NCI-H1694 treated with DMSO at 0.1 percent for 48 hours (cell line): ENCODE measurements at regions not wholly inside any gene's neighbourhood (a gene's known extent, or its start where the extent isn't known, plus 50 kb on each side); places are given as distances from the start of the nearest gene placed in this dataset.
"Not testable (repeated sequence)": the region's sequence is repeated elsewhere in the genome, so short reads cannot be mapped to it uniquely, and the experiment has no call there.

Source experiments
- DNase-seq: peaks from one replicate; lab custom pipeline; 2025; lab: John Stamatoyannopoulos, UW

DNA sequence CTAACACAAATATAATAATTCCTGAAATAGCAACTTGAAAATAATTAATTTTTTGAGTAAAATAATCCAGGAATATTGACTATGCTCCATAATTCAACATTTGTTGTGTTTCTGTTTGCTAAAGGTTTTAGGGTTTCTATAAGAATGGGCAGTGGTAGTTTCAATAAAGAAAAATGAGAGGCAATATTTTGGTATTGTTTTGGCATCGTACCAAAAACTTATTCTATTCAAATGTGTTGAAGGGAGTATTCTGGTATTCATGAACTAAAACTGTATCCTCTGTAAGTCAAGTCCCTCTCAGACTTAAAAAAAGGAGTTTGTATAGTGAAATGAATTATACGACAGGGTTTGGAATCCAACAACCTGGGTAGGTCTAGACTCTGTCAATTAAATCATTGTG lies 1245.6 kb upstream of the CELF4 start:
- no peak for DNase-seq

DNA sequence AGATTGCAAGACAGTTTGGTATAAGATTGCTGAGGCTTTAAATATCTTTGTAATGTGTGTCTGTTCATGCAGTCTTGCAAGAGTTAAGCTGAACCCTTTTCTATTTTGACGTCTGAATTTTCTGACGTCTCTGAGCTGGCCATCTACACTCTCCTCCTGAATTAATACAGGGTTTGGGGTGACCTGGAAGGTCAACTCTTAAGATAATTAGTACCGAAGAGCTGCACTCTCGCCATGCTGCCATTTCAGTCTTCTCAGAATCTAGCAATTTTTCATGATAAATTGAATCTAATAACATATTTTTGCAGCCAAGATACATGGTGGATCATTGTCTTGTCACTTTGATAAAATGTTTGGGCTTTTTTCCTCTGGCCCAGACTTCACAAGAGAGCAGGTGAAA lies 1245.2 kb upstream of the CELF4 start:
- no peak for DNase-seq

DNA sequence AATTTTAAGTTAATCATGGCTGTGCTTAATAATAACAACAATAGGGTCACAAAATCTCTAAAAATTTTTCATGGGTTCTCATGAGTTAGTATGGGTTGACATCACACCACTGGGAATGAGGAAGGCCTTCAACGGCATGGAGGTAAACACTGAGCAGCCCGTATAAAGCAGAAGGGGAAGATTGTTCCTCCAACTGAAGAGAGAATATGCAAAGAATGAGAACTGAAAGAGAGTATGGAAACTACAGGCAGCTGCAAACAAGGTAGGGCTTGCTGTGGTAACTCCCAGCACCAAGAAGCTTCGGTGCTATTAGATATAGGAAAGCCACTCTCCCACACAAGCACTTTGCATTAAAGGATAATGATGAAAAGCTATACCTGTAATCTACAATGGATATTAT lies 1242.3 kb upstream of the CELF4 start:
- DNase-seq, result no peak

DNA sequence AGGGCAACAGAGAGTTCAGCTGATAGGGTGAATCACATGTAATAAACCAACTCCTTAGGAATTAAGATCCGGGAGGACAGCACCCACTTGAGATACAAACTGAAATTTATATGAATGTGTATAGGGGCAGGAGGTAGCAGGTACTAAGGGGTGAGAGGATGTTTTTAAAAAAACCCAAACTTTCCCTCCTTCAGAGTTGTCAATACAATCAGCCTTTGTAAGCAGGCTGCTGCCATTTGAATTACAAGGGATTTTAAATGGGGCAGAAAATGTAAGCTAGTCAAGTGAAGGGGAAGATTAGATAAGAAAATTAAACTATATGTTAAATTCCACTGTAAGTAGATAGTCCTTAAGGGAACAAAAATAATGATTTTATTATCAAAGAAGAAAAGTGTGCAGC lies 1239.7 kb upstream of the CELF4 start:
- DNase-seq, result no peak

DNA sequence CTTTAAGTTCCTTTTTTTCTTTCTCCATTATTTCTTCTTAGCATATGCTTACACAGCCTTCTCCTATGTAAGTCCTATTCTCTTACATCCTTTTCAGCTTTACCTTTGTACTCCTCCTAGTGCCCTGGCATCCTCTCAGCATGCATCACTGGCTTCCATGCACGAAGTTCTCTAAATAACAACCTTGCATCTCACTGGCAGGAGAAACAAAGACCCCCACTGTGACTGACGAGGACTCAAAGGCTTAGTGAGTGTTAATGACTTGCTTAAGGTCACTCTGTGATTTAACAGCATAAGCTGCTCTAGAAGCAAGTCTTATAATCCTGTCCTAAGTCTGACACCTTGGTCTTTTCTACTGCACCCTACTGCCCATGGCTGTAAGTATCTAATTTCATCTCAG lies 1236.0 kb upstream of the CELF4 start:
- no peak for DNase-seq

DNA sequence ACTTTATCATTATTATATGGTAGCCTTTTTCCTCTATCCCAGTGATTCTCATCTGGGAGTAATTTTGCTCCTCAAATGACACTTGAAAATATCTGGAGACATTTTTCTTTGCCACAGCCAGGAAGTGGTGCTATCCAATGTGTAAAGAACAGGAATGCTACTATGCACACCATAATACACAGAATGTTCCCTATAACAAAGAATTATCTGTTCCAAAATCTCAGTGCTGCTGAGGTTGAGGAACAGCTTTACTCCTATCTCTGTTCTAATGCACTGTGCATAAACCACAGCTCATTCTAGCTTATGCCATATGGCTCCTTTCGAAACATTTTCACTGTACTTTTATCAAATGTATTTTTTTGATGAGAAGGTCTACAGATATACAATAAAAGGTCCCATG lies 1231.2 kb upstream of the CELF4 start:
- DNase-seq, result no peak

DNA sequence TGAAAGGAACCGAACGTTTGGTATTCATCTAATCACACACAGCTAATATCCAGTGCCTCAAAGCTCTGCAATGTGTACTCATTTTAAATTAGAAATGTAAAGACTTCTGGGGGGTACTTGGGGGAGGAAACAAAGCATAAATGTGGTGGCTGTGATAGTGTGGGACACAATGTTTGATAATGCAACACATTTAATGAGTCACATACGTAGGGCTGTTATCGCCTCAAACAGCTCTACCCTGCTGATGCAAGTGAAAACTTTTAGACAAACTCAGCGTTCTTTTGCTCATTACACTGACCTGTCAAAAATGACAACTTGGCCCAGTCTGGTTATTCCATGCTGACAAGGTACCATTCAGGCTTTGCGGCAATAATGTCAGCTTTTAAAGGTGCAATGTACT lies 1227.1 kb upstream of the CELF4 start:
- DNase-seq, result no peak

DNA sequence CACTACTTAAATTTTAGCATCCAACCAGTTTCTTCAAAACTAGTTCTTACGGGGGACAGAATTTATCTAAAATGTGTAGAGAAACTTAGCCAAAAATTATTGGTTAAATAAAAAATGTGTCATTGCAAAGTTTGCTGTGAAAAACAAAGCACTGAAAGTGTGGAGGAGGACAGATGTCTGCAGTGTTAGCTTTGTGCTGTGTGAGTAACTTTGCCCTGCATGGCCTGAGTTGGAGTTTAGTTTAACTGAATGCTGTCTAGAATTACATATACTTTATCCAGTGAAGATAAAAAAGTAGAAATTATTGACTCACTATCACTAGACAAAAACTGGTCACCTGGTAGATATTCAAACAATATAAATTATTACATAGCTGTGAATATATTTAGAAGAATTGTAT lies 1225.2 kb upstream of the CELF4 start:
- no peak for DNase-seq

DNA sequence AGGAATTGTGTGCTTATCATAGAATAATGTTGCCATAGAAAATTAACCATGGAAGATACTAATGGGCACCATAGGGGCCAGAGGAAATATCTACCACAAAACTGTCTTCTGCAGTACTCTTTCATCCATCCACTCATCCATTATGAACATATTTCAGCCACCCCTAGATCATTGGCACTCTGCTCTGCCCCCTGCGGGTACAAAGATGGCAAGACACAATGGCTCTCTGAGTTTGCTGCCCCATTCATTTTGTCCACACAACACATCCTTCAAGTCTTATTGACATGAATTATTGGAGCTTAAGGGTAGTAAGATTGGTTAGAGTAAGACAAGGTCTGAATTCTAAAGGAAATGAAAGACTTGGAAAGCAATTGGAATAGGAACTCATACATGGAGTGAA lies 1224.7 kb upstream of the CELF4 start:
- no peak for DNase-seq

DNA sequence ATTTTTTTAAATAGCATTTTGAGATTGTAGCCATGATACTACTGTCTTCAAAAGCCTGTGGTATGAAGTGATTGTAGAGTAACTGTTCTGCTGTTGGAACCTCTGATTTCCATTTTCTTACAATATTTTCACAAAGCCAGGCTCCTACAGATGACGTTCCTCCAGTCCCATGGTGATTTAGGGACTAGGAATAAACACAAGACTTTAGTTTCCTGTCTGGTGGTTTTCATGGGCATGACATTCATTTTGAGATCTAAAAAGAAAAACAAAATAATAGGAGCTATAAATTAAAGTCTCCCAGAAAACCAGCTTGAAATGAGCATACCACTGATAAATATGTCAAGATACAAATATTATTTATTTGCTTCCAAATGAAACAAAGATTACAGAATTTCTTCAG lies 1223.5 kb upstream of the CELF4 start:
- no peak for DNase-seq

DNA sequence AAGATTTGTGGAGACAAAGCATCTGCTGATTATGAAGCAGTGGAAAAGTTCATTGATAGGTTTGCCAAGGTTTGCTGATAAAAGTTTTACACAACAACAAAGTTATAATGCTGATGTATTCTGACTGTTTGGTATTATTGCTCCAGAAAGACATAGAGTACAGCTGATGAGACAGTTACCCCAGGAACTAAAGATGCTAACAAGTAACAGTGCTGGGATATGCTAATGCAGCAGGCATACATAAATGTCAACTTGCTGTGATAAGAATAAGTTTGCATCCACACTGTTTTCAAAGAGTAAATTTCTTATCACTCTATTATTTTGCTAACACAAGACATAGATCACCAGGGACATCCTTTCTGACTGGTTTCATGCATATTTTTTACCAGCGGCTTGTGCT lies 1221.3 kb upstream of the CELF4 start:
- DNase-seq, result no peak

DNA sequence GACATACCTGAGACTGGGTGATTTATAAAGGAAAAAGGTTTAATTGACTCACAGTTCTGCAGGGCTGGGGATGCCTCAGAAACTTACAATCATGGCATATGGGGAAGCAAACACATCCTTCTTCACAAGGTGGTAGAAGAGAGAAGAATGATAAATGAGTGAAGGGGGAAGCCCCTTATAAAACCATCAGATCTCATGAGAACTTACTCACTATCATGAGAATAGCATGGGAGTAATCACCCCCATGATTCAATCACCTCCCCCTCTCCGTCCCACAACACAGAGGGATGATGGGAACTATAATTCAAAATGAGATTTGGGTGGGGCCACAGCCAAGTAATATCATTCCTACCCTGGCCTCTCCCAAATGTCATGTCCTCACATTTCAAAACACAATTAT lies 1206.0 kb upstream of the CELF4 start:
- not testable (repeated sequence) for DNase-seq

DNA sequence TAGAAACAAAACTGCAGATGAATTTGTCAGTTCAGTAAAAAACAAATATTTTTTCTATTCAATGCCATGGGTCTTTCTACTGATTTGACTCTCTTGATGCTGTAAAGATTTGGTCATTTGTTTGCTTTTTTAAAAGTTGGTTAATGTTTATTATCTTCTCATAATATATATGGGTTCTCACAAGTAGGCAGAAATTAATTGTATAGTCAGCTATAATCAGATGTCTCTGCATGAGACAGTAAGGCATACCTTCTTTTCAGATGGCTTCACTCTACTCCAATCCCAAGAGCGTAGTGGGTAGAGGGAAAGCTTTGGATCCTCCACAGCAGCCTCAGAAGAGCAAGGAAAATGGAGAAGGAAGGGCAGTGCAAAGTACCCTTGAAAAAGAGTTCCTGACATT lies 1202.9 kb upstream of the CELF4 start:
- no peak for DNase-seq

DNA sequence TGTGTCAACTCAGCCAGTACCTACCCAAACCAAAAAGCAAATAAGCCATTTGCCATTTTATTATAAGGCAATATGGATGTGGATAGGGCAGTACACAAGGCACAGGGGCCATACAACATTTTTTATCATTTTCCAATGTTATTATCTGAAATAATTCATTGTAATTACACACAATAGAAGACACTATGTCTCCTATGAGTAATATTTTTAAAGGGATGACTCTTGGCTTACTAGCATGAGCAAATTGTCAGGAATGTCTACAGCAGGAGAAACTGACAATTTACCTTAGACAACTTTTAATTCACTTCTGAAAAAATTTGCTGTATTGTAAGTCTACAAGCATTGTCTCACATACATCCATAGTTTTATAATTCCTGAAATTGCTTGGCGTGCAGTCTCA lies 1193.9 kb upstream of the CELF4 start:
- no peak for DNase-seq

DNA sequence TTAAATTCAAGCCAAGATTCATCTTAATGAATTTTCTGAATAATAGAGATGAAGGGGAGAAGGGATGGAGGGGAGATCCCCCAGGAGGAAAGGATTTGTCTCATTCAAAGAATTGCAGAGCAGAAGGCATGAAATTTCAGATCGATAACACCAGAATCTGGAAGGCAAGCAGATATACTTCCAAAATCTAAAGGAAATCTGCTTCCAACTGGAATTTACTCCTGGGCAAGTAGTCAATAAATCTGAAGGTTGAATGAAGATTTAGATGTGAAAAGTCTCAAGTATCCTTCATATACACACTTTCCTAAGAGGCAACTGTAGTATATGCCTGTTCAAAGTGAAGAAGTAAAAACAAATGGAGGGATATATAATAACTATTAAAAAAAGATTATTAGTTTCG lies 1190.8 kb upstream of the CELF4 start:
- no peak for DNase-seq

DNA sequence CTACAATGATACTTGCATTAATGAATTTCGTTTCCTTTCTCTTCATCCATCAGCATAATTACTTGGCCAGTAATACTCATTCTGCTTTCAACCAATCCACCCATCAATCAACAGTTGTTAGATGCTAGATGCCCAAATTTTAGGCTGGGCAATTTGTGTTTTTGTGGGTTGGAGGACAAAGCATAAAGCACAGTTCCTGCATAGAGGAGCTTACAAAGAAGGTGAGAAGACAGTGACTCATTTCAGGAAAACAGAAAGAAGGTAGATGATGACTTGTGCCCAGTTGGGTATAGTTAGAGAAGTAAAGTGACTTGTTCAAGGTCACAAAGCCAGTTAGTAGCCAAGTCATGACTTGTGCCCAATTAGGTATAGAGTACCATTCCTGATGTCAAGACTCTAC lies 1186.8 kb upstream of the CELF4 start:
- DNase-seq, result no peak

DNA sequence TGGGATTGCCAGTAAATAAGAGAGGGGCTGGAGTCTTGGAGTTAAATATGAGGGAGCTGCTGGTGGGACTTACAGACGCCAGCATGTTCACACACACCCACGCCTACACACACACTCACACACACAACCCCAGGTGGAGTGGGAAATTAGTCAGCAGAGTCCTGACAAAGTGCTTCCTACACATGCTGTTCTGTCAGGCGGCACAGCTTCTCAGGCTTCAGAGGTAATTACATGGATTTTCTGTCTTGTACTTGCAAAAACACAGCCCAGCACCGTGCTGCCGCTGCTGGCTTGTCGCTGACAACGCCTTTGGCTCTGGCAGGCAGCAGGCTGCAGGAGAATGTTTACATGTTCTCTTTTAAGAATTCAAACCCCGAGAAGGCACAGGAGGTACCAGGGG lies 1186.3 kb upstream of the CELF4 start:
- DNase-seq, result no peak

DNA sequence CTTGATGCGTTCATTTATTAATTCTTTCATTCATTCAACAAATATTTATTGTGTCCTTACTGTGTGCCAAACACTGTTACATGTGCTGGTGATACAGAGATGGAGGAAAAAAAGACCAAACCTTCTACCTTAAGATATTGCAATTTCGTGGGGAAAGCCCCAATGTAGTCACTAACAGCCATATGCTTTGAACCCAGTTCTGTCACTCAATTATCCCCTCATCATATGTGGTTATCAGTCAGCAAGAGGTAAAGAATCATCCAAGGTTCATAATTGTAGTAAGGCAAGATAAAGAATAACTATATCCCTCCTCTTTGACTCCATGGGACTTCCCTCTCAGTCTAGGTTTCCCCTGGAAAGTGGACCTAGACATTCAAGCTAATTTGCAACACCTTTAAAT lies 1185.6 kb upstream of the CELF4 start:
- no peak for DNase-seq

DNA sequence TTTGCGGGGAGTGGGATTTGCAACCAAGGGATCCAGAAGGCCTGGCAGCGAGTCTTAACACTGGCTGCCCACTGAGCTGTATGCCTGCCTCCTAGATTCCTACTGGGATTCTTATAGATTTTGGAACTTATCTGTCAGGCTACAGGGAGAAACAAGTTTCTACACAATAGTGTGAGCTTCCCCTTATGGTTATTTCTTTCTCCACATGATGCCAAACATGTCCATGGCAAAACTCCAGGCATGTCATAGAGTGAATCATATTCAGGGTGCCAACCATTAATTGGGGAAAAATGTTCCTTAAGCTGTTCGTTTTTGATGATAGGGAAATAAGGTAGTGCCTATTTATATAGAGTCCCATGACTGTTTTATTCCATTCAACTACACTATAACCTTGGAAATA lies 1185.2 kb upstream of the CELF4 start:
- DNase-seq, result no peak

DNA sequence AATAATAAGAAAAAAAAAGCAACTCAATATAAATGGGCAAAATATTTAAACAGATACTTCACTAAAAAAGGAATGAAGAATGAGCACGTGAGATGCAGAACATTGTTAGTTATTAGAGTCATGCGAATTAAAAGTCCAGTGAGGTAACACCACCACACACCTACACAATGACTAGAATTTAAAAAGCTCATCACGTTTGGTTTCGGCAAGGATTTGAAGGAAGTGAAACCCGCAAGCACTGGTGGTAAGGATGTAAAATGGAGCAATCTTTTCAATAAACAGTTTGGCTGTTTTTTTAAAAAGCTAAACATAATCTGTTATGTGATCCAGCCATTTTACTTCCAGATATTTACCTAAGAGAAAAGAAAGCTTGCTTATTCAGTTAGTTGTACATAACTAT lies 1181.6 kb upstream of the CELF4 start:
- no peak for DNase-seq

DNA sequence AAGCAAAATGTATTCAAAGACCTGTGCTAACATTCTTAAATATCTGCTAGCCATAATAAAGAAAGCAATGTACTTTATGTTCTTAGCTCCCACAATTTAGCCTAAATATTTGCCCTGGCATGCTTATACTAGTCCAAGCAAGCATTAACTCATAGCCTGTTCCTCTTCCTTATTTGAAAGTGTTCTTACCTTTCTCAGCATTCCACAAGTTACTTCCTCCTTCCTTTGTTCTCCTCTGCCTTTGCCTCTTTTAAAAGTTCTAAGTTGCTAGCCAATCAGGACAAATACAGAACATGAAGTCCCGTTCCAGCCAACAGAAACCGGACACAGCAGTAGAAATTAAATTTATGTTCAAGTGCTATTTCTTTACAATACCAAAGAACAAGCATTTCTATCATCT lies 1154.6 kb upstream of the CELF4 start:
- DNase-seq, result not testable (repeated sequence)

DNA sequence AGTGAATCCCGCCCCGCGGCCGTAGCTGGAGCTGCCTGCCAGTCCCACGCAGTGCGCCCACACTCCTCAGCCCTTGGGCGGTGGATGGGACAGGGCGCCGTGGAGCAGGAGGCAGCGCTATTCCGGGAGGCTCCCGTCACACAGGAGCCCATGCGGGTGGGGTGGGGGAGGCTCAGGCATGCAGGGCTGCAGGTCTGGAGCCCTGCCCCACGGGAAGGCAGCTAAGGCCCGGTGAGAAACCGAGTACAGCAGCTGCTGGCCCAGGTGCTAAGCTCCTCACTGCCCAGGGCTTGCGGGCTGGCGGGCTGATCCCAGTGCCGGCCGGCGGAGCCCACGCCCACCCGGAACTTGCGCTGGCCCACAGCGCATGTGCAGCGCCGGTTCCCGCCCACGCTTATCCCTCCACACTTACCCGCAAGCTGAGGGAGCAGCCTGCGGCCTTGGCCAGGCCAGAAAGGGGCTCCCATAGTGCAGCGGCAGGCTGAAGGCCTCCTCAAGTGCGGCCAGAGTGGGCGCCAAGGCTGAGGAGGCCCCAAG lies 1152.8 kb upstream of the CELF4 start:
- no peak for DNase-seq

DNA sequence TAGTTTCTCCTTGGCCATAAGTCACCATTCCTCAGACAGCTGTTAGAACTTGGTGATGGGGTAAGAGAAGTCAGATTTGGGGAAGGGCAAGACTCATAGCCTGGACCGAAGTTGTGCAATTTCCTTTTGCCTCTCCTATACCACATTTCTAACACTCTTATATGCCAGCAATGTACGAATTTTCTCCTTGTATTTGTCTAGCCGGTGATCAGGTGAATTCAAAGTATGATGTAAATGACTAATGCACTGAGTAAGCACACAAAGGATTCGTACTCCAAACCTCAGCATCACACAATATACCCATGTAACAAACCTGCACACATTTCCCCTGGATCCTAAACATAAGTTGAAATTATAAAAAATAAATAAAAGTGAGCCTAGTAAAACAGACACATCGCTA lies 1143.5 kb upstream of the CELF4 start:
- DNase-seq, result no peak

DNA sequence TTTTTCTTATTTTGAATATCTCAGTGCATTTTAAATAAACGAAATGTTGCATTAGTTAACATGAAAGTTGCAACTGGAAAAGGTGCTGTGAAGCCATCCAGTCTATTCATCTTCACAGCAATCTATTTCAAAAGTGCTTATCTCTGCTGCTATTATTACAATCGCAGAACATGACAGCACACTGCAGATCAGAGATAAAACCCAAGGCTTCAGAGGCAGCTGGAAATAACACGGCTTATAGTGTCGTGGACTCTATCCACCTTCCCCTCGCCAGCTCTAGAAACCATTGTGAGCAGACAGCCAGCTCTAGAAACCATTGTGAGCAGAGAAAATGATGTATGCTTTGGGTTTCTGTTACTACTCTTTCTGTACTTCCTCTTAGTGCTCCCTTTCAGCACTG lies 1140.8 kb upstream of the CELF4 start:
- DNase-seq, result no peak

DNA sequence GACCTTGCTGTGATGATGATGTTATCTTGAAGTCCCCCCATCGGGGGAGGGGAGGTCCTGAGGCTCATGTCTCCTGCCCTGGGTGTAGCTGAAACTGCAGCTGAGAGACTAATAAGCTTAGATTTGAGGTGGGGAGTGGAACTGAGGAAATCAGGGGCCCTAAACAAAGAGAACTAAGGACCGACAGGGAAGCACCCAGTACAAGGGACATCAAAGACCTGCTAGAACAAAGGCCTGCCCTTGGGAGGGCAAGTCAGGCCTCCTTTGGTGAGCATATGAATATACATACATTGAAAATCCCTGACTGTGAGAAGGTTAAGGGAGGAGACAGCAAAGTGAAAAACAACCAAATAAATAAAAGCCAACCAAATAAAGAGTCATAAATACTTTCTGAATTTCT lies 1132.5 kb upstream of the CELF4 start:
- DNase-seq, result no peak
